H1 (cell line): ENCODE measurements at regions not wholly inside any gene's neighbourhood (a gene's known extent, or its start where the extent isn't known, plus 50 kb on each side); places are given as distances from the start of the nearest gene placed in this dataset.

ENCODE experiments used
- CTBP2 ChIP-seq: IDR thresholded peaks from 2 replicates; pipeline ENCODE4 v1.7.0; 2011; ENCODE audit warnings: borderline replicate concordance, mild to moderate bottlenecking, moderate library complexity, mixed read lengths, low read length; ENCODE audit not compliant: insufficient read depth, insufficient read length
- PHF8 ChIP-seq: fragments of 200-600 bp; sonication (generic); conservative IDR thresholded peaks from 2 replicates; pipeline ENCODE4 v1.7.1; 2012; ENCODE audit warnings: low read depth, mild to moderate bottlenecking, inconsistent platforms, low read length, moderate library complexity

DNA sequence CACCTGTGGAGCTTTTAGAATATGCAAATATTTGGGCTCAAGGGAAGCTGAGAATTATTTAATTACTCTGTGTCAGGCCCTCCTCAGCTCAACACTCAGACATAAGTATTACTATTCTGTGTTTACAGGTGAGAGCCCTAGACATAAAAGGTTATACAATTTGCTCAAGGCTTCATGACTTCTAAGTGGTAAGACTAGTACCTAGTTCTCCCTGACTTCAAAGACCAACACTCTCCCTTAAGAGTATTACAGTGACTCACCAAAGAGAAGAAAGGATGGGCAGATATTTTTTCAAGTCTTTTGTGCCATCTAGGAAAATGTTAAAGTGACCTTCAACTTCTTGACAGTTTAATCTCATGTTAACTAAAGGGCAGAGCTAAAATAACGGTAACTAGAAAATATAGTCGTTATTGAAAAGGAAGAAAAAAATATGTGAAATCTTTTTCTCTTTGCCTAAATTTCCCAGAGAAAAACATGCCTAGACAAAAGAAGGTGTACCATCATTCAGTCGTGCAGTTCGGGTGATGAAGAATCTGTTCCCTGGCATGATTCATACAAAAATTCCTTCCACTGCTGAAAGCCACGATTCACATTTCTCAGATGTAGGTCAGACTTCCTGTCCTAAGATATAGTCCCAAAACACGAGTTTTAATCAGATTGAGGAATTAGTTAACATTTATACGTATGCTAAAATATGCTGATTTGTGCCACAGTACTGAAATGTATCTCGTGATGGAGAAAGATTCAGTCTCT lies 849.1 kb upstream of the API5 start (continued):
- TF ChIP-seq PHF8 (no peak), CTBP2 (no peak)
- TF ChIP-seq, all 59 proteins: peak for 0
